ENCODE measurements at regions not wholly inside any gene's neighbourhood (a gene's known extent, or its start where the extent isn't known, plus 50 kb on each side); places are given as distances from the start of the nearest gene placed in this dataset.

DNA sequence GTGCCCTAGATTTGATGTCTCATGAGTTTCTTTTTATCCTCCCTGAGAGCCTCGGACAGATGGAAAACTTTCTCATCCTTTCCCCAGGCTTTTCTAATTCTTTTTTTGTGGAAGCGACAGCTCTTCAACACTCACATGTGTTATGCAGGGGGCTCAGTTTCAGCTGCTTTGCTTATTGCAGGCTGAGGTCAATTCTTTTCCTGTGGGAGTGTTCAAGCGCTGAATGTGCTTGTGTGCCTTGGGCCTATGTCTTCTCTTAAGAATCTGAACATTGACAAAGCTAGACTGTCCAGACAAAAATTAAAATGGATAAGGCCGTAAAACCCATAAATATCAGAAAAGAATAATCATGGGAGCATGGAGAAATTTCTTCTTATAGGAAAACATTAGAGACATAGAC lies 125.2 kb upstream of the STEAP4 start:
- no peak for TF ChIP-seq POLR2A (IDR thresholded peaks at IDR 0.05)
- TF ChIP-seq, protein P1, sequence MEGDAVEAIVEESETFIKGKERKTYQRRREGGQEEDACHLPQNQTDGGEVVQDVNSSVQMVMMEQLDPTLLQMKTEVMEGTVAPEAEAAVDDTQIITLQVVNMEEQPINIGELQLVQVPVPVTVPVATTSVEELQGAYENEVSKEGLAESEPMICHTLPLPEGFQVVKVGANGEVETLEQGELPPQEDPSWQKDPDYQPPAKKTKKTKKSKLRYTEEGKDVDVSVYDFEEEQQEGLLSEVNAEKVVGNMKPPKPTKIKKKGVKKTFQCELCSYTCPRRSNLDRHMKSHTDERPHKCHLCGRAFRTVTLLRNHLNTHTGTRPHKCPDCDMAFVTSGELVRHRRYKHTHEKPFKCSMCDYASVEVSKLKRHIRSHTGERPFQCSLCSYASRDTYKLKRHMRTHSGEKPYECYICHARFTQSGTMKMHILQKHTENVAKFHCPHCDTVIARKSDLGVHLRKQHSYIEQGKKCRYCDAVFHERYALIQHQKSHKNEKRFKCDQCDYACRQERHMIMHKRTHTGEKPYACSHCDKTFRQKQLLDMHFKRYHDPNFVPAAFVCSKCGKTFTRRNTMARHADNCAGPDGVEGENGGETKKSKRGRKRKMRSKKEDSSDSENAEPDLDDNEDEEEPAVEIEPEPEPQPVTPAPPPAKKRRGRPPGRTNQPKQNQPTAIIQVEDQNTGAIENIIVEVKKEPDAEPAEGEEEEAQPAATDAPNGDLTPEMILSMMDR (IDR thresholded peaks at IDR 0.05): no peak

Data from esophagus squamous epithelium (tissue), 4 donors.